SHP77 (cell line): ENCODE measurements at regions not wholly inside any gene's neighbourhood (a gene's known extent, or its start where the extent isn't known, plus 50 kb on each side); places are given as distances from the start of the nearest gene placed in this dataset.

ENCODE experiments used
- DNase-seq, 2 experiments: peaks; one replicate each; lab custom pipeline; 2025; lab: John Stamatoyannopoulos, UW

DNA sequence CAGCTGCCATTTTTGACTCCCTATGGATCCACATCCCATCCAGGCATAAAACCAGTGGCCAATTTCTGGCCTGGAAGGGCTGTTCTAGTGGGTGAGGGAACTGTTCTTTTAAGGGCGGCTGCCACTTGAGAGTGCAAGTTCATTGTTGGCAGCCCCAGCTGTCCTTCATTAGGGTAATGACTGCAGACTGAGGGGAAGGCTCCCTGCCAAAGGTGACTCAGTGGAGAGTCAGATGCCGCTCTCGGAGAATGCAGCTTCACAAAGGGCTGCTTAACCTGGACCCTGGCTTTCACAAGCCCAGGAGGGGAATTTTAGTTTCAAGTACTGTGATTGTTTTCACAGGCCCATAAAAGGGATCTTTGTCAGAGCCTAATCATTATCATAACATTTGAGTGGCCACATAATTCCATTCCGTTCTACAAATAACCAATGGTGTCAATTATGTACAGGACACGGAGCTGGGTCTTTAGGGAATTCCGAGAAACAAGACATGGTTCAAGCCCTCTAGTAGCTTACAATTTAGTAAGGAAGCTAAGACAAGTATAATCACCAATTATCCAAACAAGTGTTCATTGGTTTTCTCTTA, 235.7 kb downstream of the CDCA7 start:
- peak; percentile 85 to 88 for DNase-seq

GRCh38 chr2:173593109-173593508, 238.4 kb downstream of the CDCA7 start:
- DNase-seq, result no peak

DNA sequence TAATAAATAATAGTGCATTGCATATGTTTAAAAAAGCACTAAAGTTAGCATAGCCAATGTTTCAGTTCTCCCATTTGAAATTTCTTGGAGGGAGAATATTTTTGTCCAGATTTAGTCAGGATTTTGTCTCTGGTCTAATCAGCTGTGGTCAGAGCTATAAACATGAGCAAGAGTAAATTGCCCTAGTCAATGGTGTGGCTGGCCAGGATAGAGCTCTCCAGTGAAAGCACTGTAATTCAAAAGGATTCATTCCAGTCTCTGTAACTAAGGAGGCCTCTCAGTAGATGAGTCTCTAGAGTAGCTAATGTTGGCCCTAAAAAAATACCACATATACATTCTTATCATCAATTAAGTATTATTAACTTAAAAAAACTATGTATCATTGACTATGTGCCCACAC, 241.6 kb downstream of the CDCA7 start:
- DNase-seq, result no peak

DNA sequence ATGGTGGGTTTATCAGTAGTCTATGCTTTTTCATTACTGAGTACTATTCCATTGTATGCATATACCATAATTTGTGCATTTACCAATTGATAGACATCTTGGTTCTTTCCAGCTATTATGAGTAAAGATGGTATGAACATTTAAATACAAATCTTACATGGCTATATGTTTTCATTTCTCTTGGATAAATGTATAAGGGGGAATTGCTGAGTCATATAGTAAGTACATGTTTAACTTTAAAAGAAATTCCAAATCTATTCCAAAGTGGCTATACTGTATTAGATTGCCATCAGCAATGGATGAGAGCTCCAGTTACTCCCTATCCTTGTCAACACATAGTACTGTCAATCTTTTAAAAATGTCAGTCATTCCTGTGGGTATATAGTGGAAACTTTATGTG, 243.9 kb downstream of the CDCA7 start:
- no peak for DNase-seq

DNA sequence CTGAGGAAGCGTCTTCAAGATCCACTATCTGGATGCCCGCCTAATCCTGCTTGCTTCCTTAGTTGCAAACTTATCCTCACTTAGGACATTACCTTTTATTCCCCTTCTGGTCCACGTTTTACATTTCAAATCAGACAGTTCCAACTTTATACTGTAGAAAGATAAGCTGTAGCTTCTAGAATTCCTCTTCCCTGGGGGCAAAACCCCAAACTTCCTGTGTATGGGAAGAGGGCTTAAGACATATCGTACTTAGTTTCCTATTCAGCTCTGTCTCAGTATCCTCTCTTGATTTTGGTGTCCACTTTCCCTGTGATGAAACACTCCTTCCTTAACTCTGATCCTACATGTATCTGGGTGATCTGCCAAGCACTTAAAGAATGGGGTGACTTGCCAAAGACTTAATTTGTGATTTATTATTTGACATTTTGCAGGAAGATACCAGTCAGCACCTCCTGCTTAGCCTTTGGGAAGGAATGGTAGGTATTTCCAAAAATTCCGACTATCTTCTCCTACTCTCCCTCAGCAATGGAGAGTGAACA, 245.2 kb downstream of the CDCA7 start:
- no peak for DNase-seq

GRCh38 chr2:173602153-173602795, 247.6 kb downstream of the CDCA7 start:
- DNase-seq, result no peak

GRCh38 chr2:173605994-173606393, 251.3 kb downstream of the CDCA7 start:
- DNase-seq, result no peak

- DNase-seq, result no peak
Measured at GRCh38 chr2:173606619-173607248, 252.1 kb downstream of the CDCA7 start.

DNA sequence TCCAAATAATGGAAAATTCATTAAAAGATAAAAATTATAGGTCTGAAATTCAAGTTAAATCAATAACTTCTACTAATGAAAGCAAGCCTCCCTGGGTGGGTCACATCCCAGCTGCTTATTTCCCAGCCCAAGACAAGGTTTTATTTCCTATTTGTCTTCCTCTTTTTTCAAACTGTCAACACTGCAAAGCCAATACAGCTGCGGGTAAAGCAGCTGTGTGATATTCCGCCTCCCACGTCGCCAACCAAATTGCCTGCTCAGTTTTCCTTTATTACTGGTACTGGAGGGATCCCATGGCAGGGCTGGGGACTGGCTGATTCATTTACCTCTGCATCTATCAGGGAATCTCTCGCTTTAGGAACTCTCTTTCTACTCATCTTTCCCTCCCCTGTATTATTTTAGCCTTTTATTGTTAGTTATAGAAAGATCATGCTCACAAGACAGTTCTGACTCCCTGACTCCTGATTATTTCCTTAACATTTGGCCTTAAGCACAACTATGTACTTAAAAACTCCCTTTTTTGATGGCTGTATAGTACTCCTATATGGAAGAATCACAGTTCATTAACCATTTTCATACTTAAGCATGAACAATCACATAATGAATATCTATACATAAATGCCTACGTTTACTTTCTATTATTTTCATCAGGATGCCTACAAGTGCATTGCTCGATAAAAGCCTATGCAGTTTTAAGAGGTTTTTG, 253.1 kb downstream of the CDCA7 start:
- peak; percentile 75 to 77 for DNase-seq

- DNase-seq, result no peak
Measured at GRCh38 chr2:173611121-173611520, 256.4 kb downstream of the CDCA7 start.

GRCh38 chr2:173612354-173612753, 257.7 kb downstream of the CDCA7 start:
- DNase-seq, result no peak

- no peak for DNase-seq
Measured at GRCh38 chr2:173613386-173613785, 258.7 kb downstream of the CDCA7 start.

GRCh38 chr2:173614265-173614930, 259.7 kb downstream of the CDCA7 start:
- no peak for DNase-seq

- no peak for DNase-seq
Measured at GRCh38 chr2:173623438-173624319, 269.0 kb downstream of the CDCA7 start.

- no peak for DNase-seq
Measured at GRCh38 chr2:173625315-173625714, 270.6 kb downstream of the CDCA7 start.

GRCh38 chr2:173629076-173629475, 274.4 kb downstream of the CDCA7 start:
- no peak for DNase-seq

GRCh38 chr2:173630425-173631126, 275.9 kb downstream of the CDCA7 start:
- DNase-seq, result no peak

GRCh38 chr2:173631127-173631460, 276.4 kb downstream of the CDCA7 start:
- DNase-seq, result peak in 1 of 2 experiments; percentile 27

- no peak for DNase-seq
Measured at GRCh38 chr2:173644146-173644545, 289.5 kb downstream of the CDCA7 start.

DNA sequence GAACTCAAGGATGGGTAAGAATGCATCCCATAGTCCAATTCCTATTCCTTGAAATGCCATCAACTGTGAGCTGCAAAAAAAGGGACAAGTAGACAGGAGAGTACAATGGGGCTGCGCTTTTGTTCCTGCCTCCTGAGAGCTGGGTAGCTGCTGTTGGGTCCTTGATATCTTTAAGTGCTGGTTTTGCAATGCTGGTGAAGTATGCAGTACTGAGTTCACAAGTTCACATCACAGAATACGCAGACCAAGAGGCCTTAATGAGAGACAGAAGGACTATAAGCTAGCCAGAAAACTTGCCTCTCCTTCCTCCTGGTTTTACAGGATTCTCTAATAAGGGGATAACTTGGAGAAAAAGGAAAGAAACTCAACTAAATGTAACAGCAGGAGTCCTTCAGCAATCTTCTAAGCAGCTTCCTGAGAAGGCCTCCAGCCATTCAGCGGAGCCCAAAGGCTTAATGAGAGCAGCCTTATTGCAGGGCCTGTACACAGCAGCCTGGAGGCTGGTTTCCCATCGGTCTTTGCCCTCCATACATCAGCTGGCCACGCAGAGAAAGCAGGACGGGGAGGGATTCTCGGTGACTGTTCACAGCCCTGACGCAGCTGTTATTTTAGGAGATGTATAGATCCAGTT, 293.1 kb downstream of the CDCA7 start:
- no peak for DNase-seq
